ENCODE measurements at regions not wholly inside any gene's neighbourhood (a gene's known extent, or its start where the extent isn't known, plus 50 kb on each side); places are given as distances from the start of the nearest gene placed in this dataset.

- TF ChIP-seq, protein P1, sequence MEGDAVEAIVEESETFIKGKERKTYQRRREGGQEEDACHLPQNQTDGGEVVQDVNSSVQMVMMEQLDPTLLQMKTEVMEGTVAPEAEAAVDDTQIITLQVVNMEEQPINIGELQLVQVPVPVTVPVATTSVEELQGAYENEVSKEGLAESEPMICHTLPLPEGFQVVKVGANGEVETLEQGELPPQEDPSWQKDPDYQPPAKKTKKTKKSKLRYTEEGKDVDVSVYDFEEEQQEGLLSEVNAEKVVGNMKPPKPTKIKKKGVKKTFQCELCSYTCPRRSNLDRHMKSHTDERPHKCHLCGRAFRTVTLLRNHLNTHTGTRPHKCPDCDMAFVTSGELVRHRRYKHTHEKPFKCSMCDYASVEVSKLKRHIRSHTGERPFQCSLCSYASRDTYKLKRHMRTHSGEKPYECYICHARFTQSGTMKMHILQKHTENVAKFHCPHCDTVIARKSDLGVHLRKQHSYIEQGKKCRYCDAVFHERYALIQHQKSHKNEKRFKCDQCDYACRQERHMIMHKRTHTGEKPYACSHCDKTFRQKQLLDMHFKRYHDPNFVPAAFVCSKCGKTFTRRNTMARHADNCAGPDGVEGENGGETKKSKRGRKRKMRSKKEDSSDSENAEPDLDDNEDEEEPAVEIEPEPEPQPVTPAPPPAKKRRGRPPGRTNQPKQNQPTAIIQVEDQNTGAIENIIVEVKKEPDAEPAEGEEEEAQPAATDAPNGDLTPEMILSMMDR (IDR thresholded peaks at IDR 0.05), result no peak
- no peak for TF ChIP-seq EZH2 (IDR thresholded peaks at IDR 0.05; ENCODE audit: borderline replicate concordance, insufficient read depth, low read depth, low read length, poor library complexity, severe bottlenecking)
Observed at GRCh38 chr4:186840771-186841301, 117.2 kb upstream of the FAT1 start.

Measured in B cell (primary cell).